Nephron progenitor cell (in vitro differentiated cells): ENCODE measurements at regions not wholly inside any gene's neighbourhood (a gene's known extent, or its start where the extent isn't known, plus 50 kb on each side); places are given as distances from the start of the nearest gene placed in this dataset.

Experiments used
- DNase-seq: peaks from one replicate; pipeline ENCODE4 v3.0.0; 2021
- H3K27ac Mint-ChIP-seq: 2 replicates; pipeline ENCODE4 v1.8.0; 2021; ENCODE audit warnings: mild to moderate bottlenecking, moderate library complexity, mixed read lengths
- H3K27me3 Mint-ChIP-seq: 2 replicates; pipeline ENCODE4 v1.8.0; 2021; ENCODE audit warnings: mild to moderate bottlenecking, low read depth, mixed read lengths; ENCODE audit not compliant: poor library complexity
- H3K36me3 Mint-ChIP-seq: 2 replicates; pipeline ENCODE4 v1.8.0; 2021; ENCODE audit warnings: low read depth, mixed read lengths
- H3K4me1 Mint-ChIP-seq: 2 replicates; pipeline ENCODE4 v1.8.0; 2021; ENCODE audit warnings: mixed read lengths
- H3K4me3 Mint-ChIP-seq: 2 replicates; pipeline ENCODE4 v1.8.0; 2021; ENCODE audit warnings: mild to moderate bottlenecking, moderate library complexity, mixed read lengths
- H3K9me3 Mint-ChIP-seq: 2 replicates; pipeline ENCODE4 v1.8.0; 2021; ENCODE audit warnings: mild to moderate bottlenecking, moderate library complexity, mixed read lengths
- CTCF ChIP-seq: fragments of 200-600 bp; sonication (generic); IDR thresholded peaks from 2 replicates; pipeline ENCODE4 v1.5.0; 2021; ENCODE audit warnings: antibody characterized with exemption

- Mint-ChIP-seq H3K27me3 (peaks cover 2% of the 10 kb centered on the region), H3K4me1 (no peaks in the 10 kb centered on the region), H3K27ac (no peak overlapping the region), H3K4me3 (no peak overlapping the region), H3K9me3 (no peaks in the 10 kb centered on the region), H3K36me3 (no peaks in the 10 kb centered on the region)
- TF ChIP-seq CTCF, result no peak
- DNase-seq, result no peak
These were observed 450.0 kb upstream of the FZD8 start for GRCh38 chr10:36092116-36092515.

- no peak overlapping the region for H3K27ac Mint-ChIP-seq
- H3K36me3 Mint-ChIP-seq, result no peaks in the 10 kb centered on the region
- H3K4me3 Mint-ChIP-seq, result no peak overlapping the region
- no peak for DNase-seq
- H3K9me3 Mint-ChIP-seq, result no peaks in the 10 kb centered on the region
- H3K27me3 Mint-ChIP-seq, result peaks cover 2% of the 10 kb centered on the region
- TF ChIP-seq CTCF, result no peak
- H3K4me1 Mint-ChIP-seq, result no peaks in the 10 kb centered on the region
These were observed 448.9 kb upstream of the FZD8 start for GRCh38 chr10:36091007-36091406.

- peaks cover 2% of the 10 kb centered on the region for H3K27me3 Mint-ChIP-seq
- no peaks in the 10 kb centered on the region for H3K9me3 Mint-ChIP-seq
- no peaks in the 10 kb centered on the region for H3K36me3 Mint-ChIP-seq
- H3K4me3 Mint-ChIP-seq, result no peak overlapping the region
- no peak overlapping the region for H3K27ac Mint-ChIP-seq
- H3K4me1 Mint-ChIP-seq, result no peaks in the 10 kb centered on the region
- no peak for TF ChIP-seq CTCF
- DNase-seq, result no peak
These were observed 447.8 kb upstream of the FZD8 start for GRCh38 chr10:36089790-36090440.

GRCh38 chr10:36087006-36088005 lies 445.2 kb upstream of the FZD8 start:
- Mint-ChIP-seq H3K4me3 (no peak overlapping the region), H3K9me3 (peaks cover under 1% of the 10 kb centered on the region), H3K4me1 (no peaks in the 10 kb centered on the region), H3K27ac (no peak overlapping the region), H3K36me3 (no peaks in the 10 kb centered on the region), H3K27me3 (peaks cover 2% of the 10 kb centered on the region)
- no peak for TF ChIP-seq CTCF
- no peak for DNase-seq

GRCh38 chr10:36075196-36075595 lies 433.1 kb upstream of the FZD8 start:
- Mint-ChIP-seq H3K27me3 (peaks cover 3% of the 10 kb centered on the region), H3K36me3 (no peaks in the 10 kb centered on the region), H3K4me3 (no peak overlapping the region), H3K4me1 (peaks cover 11% of the 10 kb centered on the region), H3K27ac (no peak overlapping the region), H3K9me3 (peaks cover 17% of the 10 kb centered on the region)
- no peak for TF ChIP-seq CTCF
- no peak for DNase-seq
